ENCODE measurements at regions not wholly inside any gene's neighbourhood (a gene's known extent, or its start where the extent isn't known, plus 50 kb on each side); places are given as distances from the start of the nearest gene placed in this dataset.
"Not testable (repeated sequence)": the region's sequence is repeated elsewhere in the genome, so short reads cannot be mapped to it uniquely, and the experiment has no call there.

- no peak for DNase-seq
Measured at GRCh38 chr13:43946281-43946680, 66.6 kb downstream of the LACC1 start.

- DNase-seq = no peak
Measured at GRCh38 chr13:43947897-43948458, 68.3 kb downstream of the LACC1 start.

- no peak for DNase-seq
Measured at GRCh38 chr13:43953370-43953769, 73.7 kb downstream of the LACC1 start.

GRCh38 chr13:43956975-43957374, 77.3 kb downstream of the LACC1 start:
- not testable (repeated sequence) for DNase-seq

DNA sequence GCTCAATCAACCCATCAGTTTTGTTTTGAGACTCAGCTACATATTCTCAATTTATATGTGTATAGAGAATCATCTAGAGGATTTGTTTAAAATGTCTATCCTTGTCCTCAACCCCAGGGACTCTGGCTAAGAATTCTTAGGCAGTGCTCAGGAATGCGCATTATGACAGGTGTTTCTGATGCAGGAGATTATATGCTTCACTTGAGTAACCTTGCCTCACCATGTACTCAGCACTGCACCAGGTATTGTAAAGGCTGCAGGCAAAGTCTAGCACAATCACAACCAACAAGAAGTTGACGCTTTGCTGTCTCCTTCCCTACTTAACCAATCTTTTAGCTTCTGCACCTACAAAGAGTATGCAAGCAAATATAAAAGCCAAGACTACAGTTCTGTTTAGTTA, 79.6 kb downstream of the LACC1 start:
- DNase-seq = no peak

DNA sequence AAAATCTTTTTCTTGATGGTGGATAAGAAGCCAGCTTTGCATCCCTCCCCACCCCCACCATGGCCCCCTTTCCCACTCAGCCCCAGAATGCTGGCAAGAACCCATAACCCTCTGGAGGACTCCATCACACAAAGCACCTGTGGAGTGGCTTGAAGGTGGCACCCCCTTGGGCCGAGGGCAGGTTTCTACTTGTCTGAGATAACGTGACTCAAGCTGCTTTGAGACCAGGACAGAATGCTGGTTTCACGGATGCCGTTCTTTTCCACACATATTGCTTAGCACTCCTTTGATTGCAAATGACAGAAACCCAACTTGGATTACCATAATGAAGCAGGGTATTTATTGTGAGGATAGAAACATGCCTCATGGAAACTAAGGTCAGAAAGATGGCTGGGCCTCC, 82.2 kb downstream of the LACC1 start:
- DNase-seq = no peak

- no peak for DNase-seq
Measured at GRCh38 chr13:43963726-43964125, 84.0 kb downstream of the LACC1 start.

DNA sequence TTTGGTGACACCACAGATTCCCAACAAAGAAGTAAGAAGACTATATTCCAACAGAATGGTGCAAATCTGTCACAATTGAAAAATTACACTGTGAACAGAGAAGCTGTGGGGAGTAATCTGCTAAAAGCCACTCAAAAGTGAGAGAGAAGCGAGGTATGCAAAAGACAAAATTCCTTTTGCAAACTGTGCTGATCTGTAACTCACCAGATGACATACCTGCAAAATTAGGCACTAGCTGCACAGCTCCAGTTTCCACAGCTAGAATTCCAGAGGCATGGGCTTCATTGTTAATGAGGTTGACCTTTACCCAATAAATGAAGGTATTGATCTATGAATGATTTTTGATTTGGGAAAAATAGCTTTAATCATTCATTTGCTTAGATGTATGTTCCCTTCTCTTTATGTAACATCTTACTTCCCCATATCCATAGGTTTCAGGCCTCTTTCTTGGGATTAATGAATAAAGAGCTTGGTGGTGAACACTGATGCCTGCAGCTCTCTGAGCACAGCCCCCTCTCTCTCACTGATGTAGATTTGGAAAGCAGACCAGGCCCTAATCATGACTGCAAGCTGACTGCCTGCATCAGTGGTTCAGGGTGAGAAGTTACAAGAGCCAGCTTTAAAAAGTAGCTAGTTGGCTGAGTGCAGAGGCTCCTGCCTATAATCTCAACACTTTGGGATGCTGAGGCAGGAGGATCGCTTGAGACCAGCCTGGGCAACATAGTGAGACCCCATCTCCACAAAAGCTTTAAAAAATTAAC, 85.2 kb downstream of the LACC1 start:
- no peak for DNase-seq

DNA sequence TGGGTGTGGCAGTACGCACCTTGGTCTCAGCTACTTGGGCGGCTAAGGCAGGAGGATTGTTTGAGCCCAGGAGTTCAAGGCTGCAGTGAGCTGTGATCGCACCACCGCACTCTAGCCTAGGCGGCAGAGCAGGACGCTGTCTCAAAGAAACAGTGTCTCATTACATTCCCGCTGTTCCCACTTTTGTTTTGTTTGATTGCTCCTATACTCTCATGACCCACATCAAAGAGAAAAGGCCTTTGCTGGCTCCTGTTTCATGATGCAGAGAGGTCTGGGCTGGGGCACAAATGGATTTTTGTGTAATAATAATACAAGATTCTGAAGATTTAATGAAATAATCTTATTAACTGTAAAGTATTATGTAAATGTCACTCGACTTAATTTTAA, 85.7 kb downstream of the LACC1 start:
- DNase-seq = no peak

DNA sequence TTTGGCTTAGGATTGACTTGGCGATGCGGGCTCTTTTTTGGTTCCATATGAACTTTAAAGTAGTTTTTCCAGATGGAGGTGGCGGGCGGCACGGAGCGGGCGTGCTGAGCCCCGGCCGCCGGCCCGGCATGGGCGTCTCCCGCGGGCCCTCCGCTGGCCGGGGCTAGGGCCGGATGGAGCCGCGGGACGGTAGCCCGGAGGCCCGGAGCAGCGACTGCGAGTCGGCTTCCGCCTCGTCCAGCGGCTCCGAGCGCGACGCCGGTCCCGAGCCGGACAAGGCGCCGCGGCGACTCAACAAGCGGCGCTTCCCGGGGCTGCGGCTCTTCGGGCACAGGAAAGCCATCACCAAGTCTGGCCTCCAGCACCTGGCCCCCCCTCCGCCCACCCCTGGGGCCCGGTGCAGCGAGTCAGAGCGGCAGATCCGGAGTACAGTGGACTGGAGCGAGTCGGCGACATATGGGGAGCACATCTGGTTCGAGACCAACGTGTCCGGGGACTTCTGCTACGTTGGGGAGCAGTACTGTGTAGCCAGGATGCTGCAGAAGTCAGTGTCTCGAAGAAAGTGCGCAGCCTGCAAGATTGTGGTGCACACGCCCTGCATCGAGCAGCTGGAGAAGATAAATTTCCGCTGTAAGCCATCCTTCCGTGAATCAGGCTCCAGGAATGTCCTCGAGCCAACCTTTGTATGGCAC, 88.7 kb downstream of the LACC1 start:
- not testable (repeated sequence) for DNase-seq

DNA sequence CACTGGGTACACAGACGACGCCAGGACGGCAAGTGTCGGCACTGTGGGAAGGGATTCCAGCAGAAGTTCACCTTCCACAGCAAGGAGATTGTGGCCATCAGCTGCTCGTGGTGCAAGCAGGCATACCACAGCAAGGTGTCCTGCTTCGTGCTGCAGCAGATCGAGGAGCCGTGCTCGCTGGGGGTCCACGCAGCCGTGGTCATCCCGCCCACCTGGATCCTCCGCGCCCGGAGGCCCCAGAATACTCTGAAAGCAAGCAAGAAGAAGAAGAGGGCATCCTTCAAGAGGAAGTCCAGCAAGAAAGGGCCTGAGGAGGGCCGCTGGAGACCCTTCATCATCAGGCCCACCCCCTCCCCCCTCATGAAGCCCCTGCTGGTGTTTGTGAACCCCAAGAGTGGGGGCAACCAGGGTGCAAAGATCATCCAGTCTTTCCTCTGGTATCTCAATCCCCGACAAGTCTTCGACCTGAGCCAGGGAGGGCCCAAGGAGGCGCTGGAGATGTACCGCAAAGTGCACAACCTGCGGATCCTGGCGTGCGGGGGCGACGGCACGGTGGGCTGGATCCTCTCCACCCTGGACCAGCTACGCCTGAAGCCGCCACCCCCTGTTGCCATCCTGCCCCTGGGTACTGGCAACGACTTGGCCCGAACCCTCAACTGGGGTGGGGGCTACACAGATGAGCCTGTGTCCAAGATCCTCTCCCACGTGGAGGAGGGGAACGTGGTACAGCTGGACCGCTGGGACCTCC, 89.4 kb downstream of the LACC1 start:
- DNase-seq = not testable (repeated sequence)

- DNase-seq = not testable (repeated sequence)
Measured at GRCh38 chr13:43969919-43970318, 90.2 kb downstream of the LACC1 start.

- not testable (repeated sequence) for DNase-seq
Measured at GRCh38 chr13:43970520-43971242, 91.0 kb downstream of the LACC1 start.

GRCh38 chr13:43971324-43971723, 91.6 kb downstream of the LACC1 start:
- not testable (repeated sequence) for DNase-seq

GRCh38 chr13:43977911-43978310, 98.2 kb downstream of the LACC1 start:
- no peak for DNase-seq

- DNase-seq = no peak
Measured at GRCh38 chr13:43978688-43979087, 99.0 kb downstream of the LACC1 start.

- DNase-seq = no peak
Measured at GRCh38 chr13:43979492-43979891, 99.8 kb downstream of the LACC1 start.

GRCh38 chr13:43980587-43980986, 100.9 kb downstream of the LACC1 start:
- DNase-seq = no peak

DNA sequence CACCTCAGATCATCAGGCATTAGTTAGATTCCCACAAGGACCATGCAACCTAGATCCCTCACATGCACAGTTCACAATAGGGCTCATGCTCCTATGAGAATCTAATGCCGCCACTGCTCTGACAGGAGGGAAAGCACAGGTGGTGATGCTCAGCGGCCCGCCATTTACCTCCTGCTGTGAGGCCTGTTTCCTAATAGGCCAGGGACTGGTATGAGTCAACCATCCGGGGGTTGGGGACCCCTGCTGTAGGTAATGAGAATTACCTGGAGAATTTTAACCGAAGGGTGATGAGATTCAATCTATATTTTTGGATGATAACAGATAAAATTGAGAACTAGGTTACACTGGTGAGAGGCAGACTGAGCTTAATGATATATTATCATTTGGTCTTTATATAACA, 101.4 kb downstream of the LACC1 start:
- no peak for DNase-seq

- DNase-seq = no peak
Measured at GRCh38 chr13:43981512-43982301, 102.0 kb downstream of the LACC1 start.

DNA sequence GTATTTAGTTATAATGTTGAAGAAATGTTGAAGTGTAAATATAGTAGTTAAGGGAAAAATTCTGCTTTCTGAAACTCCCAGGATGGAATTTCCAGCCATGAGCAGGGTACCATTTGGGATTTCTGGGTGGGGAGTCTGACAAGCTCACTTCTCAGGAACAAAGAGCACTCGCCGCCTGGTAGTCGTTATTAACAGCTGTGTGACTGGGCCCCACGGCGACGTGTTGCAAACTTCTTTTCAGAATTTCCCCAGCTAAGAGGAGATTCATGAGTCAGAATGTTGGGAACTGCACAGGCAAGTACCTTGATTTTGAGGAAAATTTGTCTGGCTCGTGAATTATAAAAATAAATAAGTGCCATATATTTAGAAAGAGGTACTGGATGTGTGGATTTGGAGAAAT, 103.7 kb downstream of the LACC1 start:
- no peak for DNase-seq

GRCh38 chr13:43984292-43984691, 104.6 kb downstream of the LACC1 start:
- no peak for DNase-seq

All from CD4-positive, alpha-beta T cell treated with Interferon gamma for 1 hour (primary cell).